Natural killer cell treated with Interleukin-12 subunit alpha and Interleukin-12 subunit beta and Interleukin-15 and Interleukin-18, amount 100 ng/mL, for 72 hours (primary cell): ENCODE measurements at regions not wholly inside any gene's neighbourhood (a gene's known extent, or its start where the extent isn't known, plus 50 kb on each side); places are given as distances from the start of the nearest gene placed in this dataset.
"Not testable (repeated sequence)": the region's sequence is repeated elsewhere in the genome, so short reads cannot be mapped to it uniquely, and the experiment has no call there.

Source experiments
- ATAC-seq, 2 donors: fragments of 150-1000 bp; cut with Tn5 transposase in 1 of 2; sonication (Bioruptor Pico), chemical (Tn5 transposase) in 1 of 2; 2 replicates each; pipeline ENCODE4 v1.10.0; 2021
- DNase-seq: peaks from one replicate; pipeline ENCODE4 v3.0.0; 2022; ENCODE audit warnings: low spot score
- H3K27ac Mint-ChIP-seq, 2 donors: 1 replicate in 1 of 2; 2 replicates in 1 of 2; pipeline ENCODE4 v1.8.0; 2022; ENCODE audit warnings: mixed read lengths in 2 of 2, mild to moderate bottlenecking in 1 of 2, moderate library complexity in 1 of 2
- H3K27me3 Mint-ChIP-seq, 2 donors: 1 replicate in 1 of 2; 2 replicates in 1 of 2; pipeline ENCODE4 v1.8.0; 2022; ENCODE audit warnings: mixed read lengths in 2 of 2
- H3K36me3 Mint-ChIP-seq: one replicate; pipeline ENCODE4 v1.8.0; 2022; ENCODE audit warnings: mixed read lengths
- H3K4me1 Mint-ChIP-seq, 2 donors: 1 replicate in 1 of 2; 2 replicates in 1 of 2; pipeline ENCODE4 v1.8.0; 2022; ENCODE audit warnings: low read depth in 2 of 2, mixed read lengths in 2 of 2, mild to moderate bottlenecking in 1 of 2
- H3K4me3 Mint-ChIP-seq: one replicate; pipeline ENCODE4 v1.8.0; 2022; ENCODE audit warnings: mixed read lengths
- H3K9me3 Mint-ChIP-seq: 2 replicates; pipeline ENCODE4 v1.8.0; 2022; ENCODE audit warnings: mixed read lengths

DNA sequence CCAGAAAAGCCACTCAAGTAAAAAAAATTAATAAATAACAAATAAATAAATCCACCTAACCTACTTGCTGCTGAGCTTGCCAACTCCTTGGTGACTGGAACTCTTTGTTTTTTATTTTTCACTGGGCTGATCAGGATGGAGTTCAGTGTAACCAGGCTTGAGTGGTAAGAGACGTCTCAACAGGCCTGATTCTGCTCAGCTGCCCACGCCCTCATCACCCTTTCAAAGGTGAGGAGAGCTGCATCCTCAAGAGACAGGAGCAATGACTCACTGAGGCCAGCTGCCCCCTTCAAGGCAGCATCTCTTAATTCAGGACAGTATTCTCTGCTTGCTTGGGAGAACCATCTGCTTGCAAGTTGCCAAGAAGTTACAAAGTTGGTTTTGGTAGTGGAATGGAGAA, 111.9 kb upstream of the CPM start:
- no peaks in the 10 kb centered on the region for H3K36me3 Mint-ChIP-seq
- no peaks in the 10 kb centered on the region for H3K9me3 Mint-ChIP-seq
- no peaks in the 10 kb centered on the region for H3K4me1 Mint-ChIP-seq
- no peak overlapping the region for H3K27ac Mint-ChIP-seq
- peaks cover 17 to 29% of the 10 kb centered on the region in 2 donors for H3K27me3 Mint-ChIP-seq
- ATAC-seq (no peak), DNase-seq (no peak)
- no peak overlapping the region for H3K4me3 Mint-ChIP-seq

DNA sequence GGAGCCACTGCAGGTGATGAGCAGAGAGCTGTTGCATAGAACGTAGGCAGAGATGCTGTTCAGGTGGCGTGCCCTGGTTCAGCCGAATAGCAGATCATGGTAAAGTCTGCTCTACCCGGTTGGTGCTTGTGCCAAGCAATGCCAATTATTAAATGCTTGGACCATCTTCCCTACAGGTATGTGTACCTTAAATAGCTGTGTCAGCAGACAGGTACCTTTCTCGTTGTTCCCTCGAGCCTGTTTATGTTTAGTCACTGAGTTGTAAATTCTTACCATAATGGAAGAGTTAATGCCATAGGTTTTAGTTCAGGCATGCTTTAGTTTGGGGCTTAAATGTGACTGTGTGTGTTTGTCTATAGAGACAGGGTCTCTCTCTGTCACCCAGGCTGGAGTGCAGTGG, 112.5 kb upstream of the CPM start:
- H3K27ac Mint-ChIP-seq, result no peak overlapping the region
- no peak for ATAC-seq
- no peaks in the 10 kb centered on the region for H3K36me3 Mint-ChIP-seq
- peaks cover 20 to 30% of the 10 kb centered on the region in 2 donors for H3K27me3 Mint-ChIP-seq
- DNase-seq, result no peak
- H3K4me1 Mint-ChIP-seq, result no peaks in the 10 kb centered on the region
- no peaks in the 10 kb centered on the region for H3K9me3 Mint-ChIP-seq
- no peak overlapping the region for H3K4me3 Mint-ChIP-seq

DNA sequence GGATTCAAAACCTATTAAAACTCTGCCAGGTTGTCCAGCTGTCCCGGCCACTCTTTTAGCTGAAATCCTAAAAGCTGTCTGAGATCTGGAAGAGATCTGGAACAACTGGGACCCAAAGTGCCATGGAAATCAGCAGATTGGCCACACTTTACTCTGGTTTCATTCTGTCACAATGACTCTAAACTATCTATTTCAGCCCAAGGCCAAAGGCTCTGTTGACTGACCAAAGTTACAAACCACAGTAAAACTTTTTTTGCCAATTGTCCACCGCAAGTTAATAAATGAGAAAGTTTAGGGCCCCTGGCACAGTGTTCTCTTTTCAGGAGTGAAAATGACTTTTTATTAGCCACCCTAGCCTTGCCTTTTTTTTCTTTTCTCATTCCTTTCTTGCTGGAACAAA, 113.4 kb upstream of the CPM start:
- H3K27me3 Mint-ChIP-seq, result peaks cover 21 to 40% of the 10 kb centered on the region in 2 donors
- no peaks in the 10 kb centered on the region for H3K36me3 Mint-ChIP-seq
- no peaks in the 10 kb centered on the region for H3K9me3 Mint-ChIP-seq
- no peak for DNase-seq
- no peak overlapping the region for H3K27ac Mint-ChIP-seq
- ATAC-seq, result no peak
- no peaks in the 10 kb centered on the region for H3K4me1 Mint-ChIP-seq
- H3K4me3 Mint-ChIP-seq, result no peak overlapping the region

DNA sequence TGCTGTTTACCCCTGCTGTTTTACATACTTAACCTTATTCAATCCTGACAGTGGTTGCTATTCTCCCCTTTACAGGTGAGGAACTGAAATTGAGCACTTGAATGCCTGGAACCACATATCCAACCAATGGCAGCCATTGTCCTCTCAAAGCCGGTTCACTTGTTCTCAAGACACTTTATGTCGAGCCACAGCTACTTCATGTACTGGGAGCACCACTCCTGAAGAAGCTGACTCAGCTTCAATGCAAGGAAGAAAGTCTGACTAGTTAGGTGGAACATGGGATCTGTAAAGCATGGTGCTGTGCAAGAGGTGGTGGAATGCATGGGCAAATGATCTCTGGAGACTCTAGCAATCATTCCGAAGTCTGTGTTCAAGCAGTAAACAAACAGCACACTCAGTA, 113.9 kb upstream of the CPM start:
- peaks cover 26 to 43% of the 10 kb centered on the region in 2 donors for H3K27me3 Mint-ChIP-seq
- no peaks in the 10 kb centered on the region for H3K36me3 Mint-ChIP-seq
- H3K4me1 Mint-ChIP-seq, result no peaks in the 10 kb centered on the region
- H3K4me3 Mint-ChIP-seq, result no peak overlapping the region
- H3K27ac Mint-ChIP-seq, result no peak overlapping the region
- H3K9me3 Mint-ChIP-seq, result no peaks in the 10 kb centered on the region
- DNase-seq (no peak), ATAC-seq (no peak)

DNA sequence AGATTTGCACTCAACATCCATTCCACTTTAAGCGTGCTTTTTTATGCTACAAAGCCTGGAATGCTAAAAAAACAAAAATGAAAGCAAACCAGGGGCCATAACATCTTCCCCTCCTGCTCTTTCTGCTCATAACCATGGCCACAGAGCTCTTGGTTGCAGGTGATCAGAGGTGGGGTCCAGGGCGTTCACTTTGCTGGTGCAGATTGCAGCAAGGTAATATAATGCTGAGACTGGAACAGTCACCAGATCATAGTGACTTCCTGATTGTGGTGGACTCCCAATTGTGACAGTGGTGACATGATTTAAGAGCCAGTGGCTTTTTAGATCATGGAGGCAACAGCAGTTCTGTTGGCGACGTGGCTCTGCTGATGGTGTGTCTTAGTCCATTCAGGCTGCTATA, 115.0 kb upstream of the CPM start:
- no peak overlapping the region for H3K4me3 Mint-ChIP-seq
- no peaks in the 10 kb centered on the region for H3K9me3 Mint-ChIP-seq
- ATAC-seq, result no peak
- no peak for DNase-seq
- peaks cover 28 to 43% of the 10 kb centered on the region in 2 donors for H3K27me3 Mint-ChIP-seq
- no peak overlapping the region for H3K27ac Mint-ChIP-seq
- H3K4me1 Mint-ChIP-seq, result no peaks in the 10 kb centered on the region
- H3K36me3 Mint-ChIP-seq, result no peaks in the 10 kb centered on the region

DNA sequence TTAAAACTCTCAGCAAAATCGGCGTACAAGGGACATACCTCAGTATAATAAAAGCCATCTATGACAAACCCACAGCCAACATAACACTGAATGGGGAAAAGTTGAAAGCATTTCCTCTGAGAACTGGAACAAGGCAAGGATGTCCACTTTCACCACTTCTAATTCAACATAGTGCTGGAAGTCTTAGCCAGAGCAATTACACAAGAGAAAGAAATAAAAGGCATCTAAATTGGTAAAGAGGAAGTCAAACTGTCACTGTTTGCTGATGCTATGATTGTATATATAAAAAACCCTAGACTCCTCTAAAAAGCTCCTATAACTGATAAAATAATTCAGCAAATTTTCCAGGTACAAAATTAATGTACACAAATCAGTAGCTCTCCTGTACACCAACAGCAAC, 116.9 kb upstream of the CPM start:
- not testable (repeated sequence) for H3K4me1 Mint-ChIP-seq, DNase-seq, H3K36me3 Mint-ChIP-seq, H3K4me3 Mint-ChIP-seq, H3K9me3 Mint-ChIP-seq, H3K27ac Mint-ChIP-seq, ATAC-seq
- peaks cover 29 to 51% of the 10 kb centered on the region in 2 donors for H3K27me3 Mint-ChIP-seq

DNA sequence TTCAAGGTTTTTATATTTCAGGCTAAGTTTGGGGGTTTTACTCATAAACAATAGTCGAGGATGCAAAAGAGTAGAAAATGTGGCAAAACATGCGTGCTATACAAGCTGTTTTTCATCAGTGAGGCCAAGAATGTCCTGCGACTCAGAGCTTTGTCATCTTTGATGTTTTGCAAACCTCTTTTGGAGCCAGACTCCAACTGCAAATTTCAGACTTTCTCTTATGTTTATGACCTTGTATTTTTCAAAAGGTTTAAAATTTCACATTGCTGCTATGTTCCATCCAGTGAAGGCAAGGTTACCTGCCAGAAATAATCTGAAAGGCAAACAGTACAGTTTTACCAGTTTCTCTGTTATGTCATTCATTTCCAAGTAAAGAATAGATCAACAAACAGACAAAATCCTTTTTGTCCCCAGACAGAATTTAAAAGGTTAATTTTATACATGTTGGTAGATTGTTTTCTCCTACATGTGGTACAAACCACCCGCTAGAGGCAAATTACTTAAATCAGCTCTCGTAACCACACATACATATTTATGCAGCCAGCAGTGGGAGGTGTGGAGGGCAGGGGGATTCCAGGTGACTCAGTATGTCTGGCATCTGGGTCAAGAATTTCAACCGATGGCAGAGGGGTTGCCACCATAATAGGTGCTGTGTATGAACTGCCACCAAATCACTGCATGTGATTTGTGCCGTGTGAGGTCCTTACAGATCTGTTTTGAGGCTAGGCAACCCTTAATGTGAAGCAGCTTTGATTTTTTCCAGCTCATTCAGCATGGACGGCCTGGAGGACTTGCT, 119.8 kb upstream of the CPM start:
- peaks cover 0 to 2% of the 10 kb centered on the region in 2 donors for H3K4me1 Mint-ChIP-seq
- no peak overlapping the region for H3K27ac Mint-ChIP-seq
- H3K4me3 Mint-ChIP-seq, result no peak overlapping the region
- peak; percentile 64 to 75 for ATAC-seq
- H3K36me3 Mint-ChIP-seq, result no peaks in the 10 kb centered on the region
- no peaks in the 10 kb centered on the region for H3K9me3 Mint-ChIP-seq
- H3K27me3 Mint-ChIP-seq, result peaks cover 31 to 40% of the 10 kb centered on the region in 2 donors
- DNase-seq, result no peak

- Mint-ChIP-seq H3K4me1 (peaks cover 0 to 6% of the 10 kb centered on the region in 2 donors), H3K4me3 (no peak overlapping the region), H3K9me3 (no peaks in the 10 kb centered on the region), H3K36me3 (no peaks in the 10 kb centered on the region), H3K27ac (no peak overlapping the region), H3K27me3 (peaks cover 32 to 35% of the 10 kb centered on the region in 2 donors)
- ATAC-seq (no peak), DNase-seq (no peak)
Observed at GRCh38 chr12:69054343-69055056, 121.5 kb upstream of the CPM start.

DNA sequence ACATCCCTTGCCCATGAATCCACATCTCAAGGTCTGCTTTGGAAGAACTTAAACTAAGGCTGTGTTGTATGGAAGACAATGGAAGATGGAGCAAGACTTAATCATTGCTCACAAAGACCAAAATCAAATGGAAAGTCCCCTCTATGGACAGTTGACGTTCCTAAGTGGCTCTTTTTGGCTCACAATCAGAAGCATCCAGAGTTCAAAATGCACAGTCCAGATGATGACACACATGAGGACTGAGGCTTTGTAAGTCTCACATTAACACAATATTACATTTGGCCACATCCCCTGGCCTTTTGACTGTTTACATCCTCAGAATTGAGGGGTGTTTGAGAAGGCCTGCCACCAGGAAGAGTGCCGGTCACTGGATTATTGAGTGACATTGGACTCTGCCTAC, 122.3 kb upstream of the CPM start:
- DNase-seq (no peak), ATAC-seq (no peak)
- Mint-ChIP-seq H3K36me3 (no peaks in the 10 kb centered on the region), H3K27me3 (peaks cover 25 to 27% of the 10 kb centered on the region in 2 donors), H3K4me3 (no peak overlapping the region), H3K9me3 (no peaks in the 10 kb centered on the region), H3K4me1 (peaks cover 0 to 6% of the 10 kb centered on the region in 2 donors), H3K27ac (no peak overlapping the region)

DNA sequence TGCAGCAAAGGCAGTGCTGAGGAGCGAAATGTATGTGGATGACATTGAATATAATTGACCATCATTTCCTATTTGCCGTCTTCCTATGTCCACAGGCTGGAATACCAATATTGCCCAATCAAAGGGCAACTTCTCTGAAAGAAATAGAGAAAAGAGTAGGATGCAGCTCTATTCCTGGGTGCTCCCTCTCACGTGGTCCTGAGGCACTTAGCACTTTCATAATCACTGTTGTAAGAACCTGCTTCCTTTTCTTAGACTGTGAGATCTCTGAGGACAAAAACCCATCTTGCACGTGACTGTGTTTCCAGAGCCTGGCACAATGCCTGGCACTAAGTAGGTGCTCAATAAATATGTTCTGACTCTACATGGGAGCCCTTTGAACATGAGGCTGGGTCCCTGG, 122.7 kb upstream of the CPM start:
- Mint-ChIP-seq H3K4me1 (peaks cover 0 to 6% of the 10 kb centered on the region in 2 donors), H3K9me3 (no peaks in the 10 kb centered on the region), H3K27me3 (peaks cover 23 to 24% of the 10 kb centered on the region in 2 donors), H3K4me3 (no peak overlapping the region), H3K36me3 (no peaks in the 10 kb centered on the region), H3K27ac (no peak overlapping the region)
- DNase-seq (no peak), ATAC-seq (no peak)

DNA sequence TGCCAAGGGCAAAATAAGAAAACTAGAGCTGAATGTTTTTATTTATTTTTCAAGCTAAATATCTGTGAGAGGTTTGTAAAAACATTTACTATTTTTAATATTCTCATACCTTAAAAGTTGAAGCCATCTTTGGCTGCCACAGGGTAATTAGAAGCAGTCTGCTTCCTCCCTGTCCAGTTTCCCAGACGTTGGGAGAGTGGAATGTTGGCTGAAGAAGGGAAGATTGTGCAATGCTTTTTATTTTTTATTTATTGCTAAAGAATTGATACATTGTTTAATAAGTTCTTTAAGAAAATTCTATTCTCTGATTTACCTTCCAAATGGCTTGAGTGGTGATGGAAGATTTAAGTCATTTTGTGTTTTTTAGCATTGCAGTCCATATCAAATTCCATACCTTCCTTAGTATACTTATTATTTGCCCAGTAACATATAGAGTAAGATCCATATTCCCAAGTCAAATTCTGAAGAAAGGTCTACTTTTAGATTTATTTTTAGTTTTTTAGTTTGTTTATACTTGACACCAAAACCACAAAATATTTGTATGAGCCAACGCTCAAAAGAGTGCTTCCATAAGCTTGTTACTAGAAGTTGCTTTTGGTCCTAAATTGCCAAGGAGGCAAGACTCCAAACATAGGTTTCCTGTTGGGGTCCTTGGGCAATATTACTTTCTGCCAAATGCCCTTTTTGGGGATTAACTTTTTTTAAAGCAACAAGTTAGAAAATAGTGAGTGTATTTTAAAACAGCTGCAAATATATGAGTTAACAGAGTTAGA, 124.0 kb upstream of the CPM start:
- DNase-seq, result no peak
- no peak for ATAC-seq
- no peaks in the 10 kb centered on the region for H3K36me3 Mint-ChIP-seq
- no peaks in the 10 kb centered on the region for H3K9me3 Mint-ChIP-seq
- H3K4me3 Mint-ChIP-seq, result no peak overlapping the region
- H3K27ac Mint-ChIP-seq, result no peak overlapping the region
- peaks cover 0 to 6% of the 10 kb centered on the region in 2 donors for H3K4me1 Mint-ChIP-seq
- peaks cover 13 to 16% of the 10 kb centered on the region in 2 donors for H3K27me3 Mint-ChIP-seq

DNA sequence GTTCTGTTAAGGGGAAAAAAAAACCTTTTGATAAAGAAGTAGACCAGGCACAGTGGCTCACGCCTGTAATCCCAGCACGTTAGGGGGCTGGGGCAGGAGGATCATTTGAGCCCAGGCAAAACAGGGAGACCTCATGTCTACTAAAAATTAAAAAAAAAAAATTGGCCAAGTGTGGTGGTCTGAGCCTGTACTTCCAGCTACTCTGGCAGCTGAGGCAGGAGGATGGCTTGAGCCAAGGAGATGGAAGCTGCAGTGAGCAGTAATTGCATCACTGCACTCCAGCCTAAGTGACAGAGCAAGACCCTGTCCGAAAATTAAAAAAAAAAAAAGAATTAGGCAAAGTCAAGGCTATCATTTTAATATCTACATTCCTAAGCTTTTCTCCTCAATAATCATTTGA, 124.8 kb upstream of the CPM start:
- no peak for DNase-seq
- Mint-ChIP-seq H3K27me3 (peaks cover 13 to 14% of the 10 kb centered on the region in 2 donors), H3K4me3 (no peak overlapping the region), H3K27ac (no peak overlapping the region), H3K9me3 (no peaks in the 10 kb centered on the region), H3K4me1 (peaks cover 0 to 6% of the 10 kb centered on the region in 2 donors), H3K36me3 (no peaks in the 10 kb centered on the region)
- ATAC-seq, result no peak

- Mint-ChIP-seq H3K27ac (no peak overlapping the region), H3K9me3 (no peaks in the 10 kb centered on the region)
Observed at GRCh38 chr12:69059465-69060457, 126.8 kb upstream of the CPM start.

More at GRCh38 chr12:69059465-69060457, 126.8 kb upstream of the CPM start:
- ATAC-seq (peak in 1 of 2 donors; percentile 58), DNase-seq (no peak)
- Mint-ChIP-seq H3K36me3 (no peaks in the 10 kb centered on the region), H3K4me3 (peak overlapping the region; percentile 6), H3K4me1 (peaks cover 0 to 6% of the 10 kb centered on the region in 2 donors), H3K27me3 (peaks cover 5 to 10% of the 10 kb centered on the region in 2 donors)
